ENCODE measurements at regions not wholly inside any gene's neighbourhood (a gene's known extent, or its start where the extent isn't known, plus 50 kb on each side); places are given as distances from the start of the nearest gene placed in this dataset.
"Not testable (repeated sequence)": the region's sequence is repeated elsewhere in the genome, so short reads cannot be mapped to it uniquely, and the experiment has no call there.

- peaks cover 0 to 3% of the 10 kb centered on the region in 2 donors for H3K9me3 ChIP-seq (ENCODE audit: control insufficient read depth in 1 of 2, low read length in 2 of 2)
- intact Hi-C loops (cut with micrococcal nuclease) = no loop called here
- Mint-ChIP-seq H3K27me3 (no peaks in the 10 kb centered on the region), H3K4me3 (no peak overlapping the region), H3K9me3 (peaks cover 0 to 5% (median 2%) of the 10 kb centered on the region in 8 donors), H3K4me1 (no peaks in the 10 kb centered on the region), H3K27ac (no peak overlapping the region), H3K36me3 (no peaks in the 10 kb centered on the region)
- ChIA-PET CTCF (ENCODE audit: partially characterized antibody) (no interaction called here), POLR2A (ENCODE audit: partially characterized antibody) (no interaction called here)
- H3K36me3 ChIP-seq (ENCODE audit: insufficient read depth, low read length) = no peaks in the 10 kb centered on the region
- no peaks in the 10 kb centered on the region for H3K4me1 ChIP-seq (ENCODE audit: insufficient read depth, low read length)
- no peaks in the 10 kb centered on the region for H3K27me3 ChIP-seq (ENCODE audit: insufficient read depth, low read length)
- H3K27ac ChIP-seq (ENCODE audit: low read depth, low read length) = no peak overlapping the region
- no peak overlapping the region for H3K4me3 ChIP-seq (ENCODE audit: low read length in 2 of 2)
- no peak for DNase-seq
Observed at GRCh38 chr2:225270053-225270452, 129.5 kb upstream of the NYAP2 start.

GRCh38 chr2:225254363-225254762 is 145.1 kb upstream of the NYAP2 start:
- Mint-ChIP-seq H3K4me3 (no peak overlapping the region), H3K27ac (no peak overlapping the region), H3K36me3 (no peaks in the 10 kb centered on the region), H3K4me1 (peaks cover 0 to 1% (median 0%) of the 10 kb centered on the region in 4 donors), H3K9me3 (peaks cover 0 to 14% (median 9%) of the 10 kb centered on the region in 8 donors), H3K27me3 (peaks cover 2 to 6% of the 10 kb centered on the region in 2 donors)
- CTCF ChIA-PET (ENCODE audit: partially characterized antibody) = no interaction called here
- H3K4me1 ChIP-seq (ENCODE audit: insufficient read depth, low read length) = no peaks in the 10 kb centered on the region
- no peaks in the 10 kb centered on the region for H3K9me3 ChIP-seq (ENCODE audit: control insufficient read depth in 1 of 2, low read length in 2 of 2)
- H3K4me3 ChIP-seq (ENCODE audit: low read length in 2 of 2) = no peak overlapping the region
- intact Hi-C loops (cut with micrococcal nuclease) = no loop called here
- H3K36me3 ChIP-seq (ENCODE audit: insufficient read depth, low read length) = no peaks in the 10 kb centered on the region
- H3K27ac ChIP-seq (ENCODE audit: low read depth, low read length) = no peak overlapping the region
- POLR2A ChIA-PET (ENCODE audit: partially characterized antibody) = no interaction called here
- DNase-seq = no peak
- H3K27me3 ChIP-seq (ENCODE audit: insufficient read depth, low read length) = no peaks in the 10 kb centered on the region

GRCh38 chr2:225244933-225245332 is 154.6 kb upstream of the NYAP2 start:
- ChIA-PET CTCF (ENCODE audit: partially characterized antibody) (no interaction called here), POLR2A (ENCODE audit: partially characterized antibody) (no interaction called here)
- Histone ChIP-seq H3K4me3 (ENCODE audit: low read length in 2 of 2) (no peak overlapping the region), H3K9me3 (ENCODE audit: control insufficient read depth in 1 of 2, low read length in 2 of 2) (no peaks in the 10 kb centered on the region), H3K36me3 (ENCODE audit: insufficient read depth, low read length) (no peaks in the 10 kb centered on the region), H3K27ac (ENCODE audit: low read depth, low read length) (no peak overlapping the region), H3K27me3 (ENCODE audit: insufficient read depth, low read length) (no peaks in the 10 kb centered on the region), H3K4me1 (ENCODE audit: insufficient read depth, low read length) (no peaks in the 10 kb centered on the region)
- Mint-ChIP-seq H3K36me3 (no peaks in the 10 kb centered on the region), H3K9me3 (peaks cover 0 to 2% (median 0%) of the 10 kb centered on the region in 8 donors), H3K4me3 (no peak overlapping the region), H3K27ac (no peak overlapping the region), H3K4me1 (peaks cover 0 to 1% (median 0%) of the 10 kb centered on the region in 4 donors), H3K27me3 (peaks cover 2 to 6% of the 10 kb centered on the region in 2 donors)
- intact Hi-C loops (cut with micrococcal nuclease) = no loop called here
- no peak for DNase-seq

GRCh38 chr2:225236769-225237323 is 162.7 kb upstream of the NYAP2 start:
- ChIA-PET POLR2A (ENCODE audit: partially characterized antibody) (no interaction called here), CTCF (ENCODE audit: partially characterized antibody) (no interaction called here)
- intact Hi-C loops (cut with micrococcal nuclease) = no loop called here
- Histone ChIP-seq H3K4me1 (ENCODE audit: insufficient read depth, low read length) (no peaks in the 10 kb centered on the region), H3K27ac (ENCODE audit: low read depth, low read length) (no peak overlapping the region), H3K4me3 (ENCODE audit: low read length in 2 of 2) (no peak overlapping the region), H3K9me3 (ENCODE audit: control insufficient read depth in 1 of 2, low read length in 2 of 2) (no peaks in the 10 kb centered on the region), H3K27me3 (ENCODE audit: insufficient read depth, low read length) (no peaks in the 10 kb centered on the region), H3K36me3 (ENCODE audit: insufficient read depth, low read length) (no peaks in the 10 kb centered on the region)
- no peak for DNase-seq
- Mint-ChIP-seq H3K4me1 (peaks cover 3 to 6% (median 5%) of the 10 kb centered on the region in 4 donors), H3K27me3 (peaks cover 2% of the 10 kb centered on the region in 2 donors), H3K4me3 (no peak overlapping the region), H3K9me3 (peaks cover 0 to 9% (median 0%) of the 10 kb centered on the region in 8 donors), H3K36me3 (no peaks in the 10 kb centered on the region), H3K27ac (no peak overlapping the region)

GRCh38 chr2:225233234-225233633 is 166.3 kb upstream of the NYAP2 start:
- CTCF ChIA-PET (ENCODE audit: partially characterized antibody) = no interaction called here
- DNase-seq = no peak
- intact Hi-C loops (cut with micrococcal nuclease) = no loop called here
- Mint-ChIP-seq H3K36me3 (no peaks in the 10 kb centered on the region), H3K4me3 (no peak overlapping the region), H3K27me3 (peaks cover 2% of the 10 kb centered on the region in 2 donors), H3K4me1 (peaks cover 3 to 6% (median 4%) of the 10 kb centered on the region in 4 donors), H3K9me3 (peaks cover 0 to 7% (median 0%) of the 10 kb centered on the region in 8 donors), H3K27ac (no peak overlapping the region)
- Histone ChIP-seq H3K27ac (ENCODE audit: low read depth, low read length) (no peak overlapping the region), H3K4me3 (ENCODE audit: low read length in 2 of 2) (no peak overlapping the region), H3K9me3 (ENCODE audit: control insufficient read depth in 1 of 2, low read length in 2 of 2) (no peaks in the 10 kb centered on the region), H3K36me3 (ENCODE audit: insufficient read depth, low read length) (no peaks in the 10 kb centered on the region), H3K4me1 (ENCODE audit: insufficient read depth, low read length) (no peaks in the 10 kb centered on the region), H3K27me3 (ENCODE audit: insufficient read depth, low read length) (no peaks in the 10 kb centered on the region)
- POLR2A ChIA-PET (ENCODE audit: partially characterized antibody) = no interaction called here

GRCh38 chr2:225231900-225232299 is 167.6 kb upstream of the NYAP2 start:
- no peaks in the 10 kb centered on the region for H3K27me3 ChIP-seq (ENCODE audit: insufficient read depth, low read length)
- H3K27me3 Mint-ChIP-seq = peaks cover 0 to 2% of the 10 kb centered on the region in 2 donors
- no peak overlapping the region for H3K4me3 Mint-ChIP-seq
- no peak for DNase-seq
- POLR2A ChIA-PET (ENCODE audit: partially characterized antibody) = no interaction called here
- H3K27ac ChIP-seq (ENCODE audit: low read depth, low read length) = no peak overlapping the region
- H3K4me3 ChIP-seq (ENCODE audit: low read length in 2 of 2) = no peak overlapping the region
- intact Hi-C loops (cut with micrococcal nuclease) = no loop called here
- H3K9me3 ChIP-seq (ENCODE audit: control insufficient read depth in 1 of 2, low read length in 2 of 2) = no peaks in the 10 kb centered on the region
- H3K9me3 Mint-ChIP-seq = peaks cover 0 to 2% (median 0%) of the 10 kb centered on the region in 8 donors
- no peaks in the 10 kb centered on the region for H3K4me1 ChIP-seq (ENCODE audit: insufficient read depth, low read length)
- no peak overlapping the region for H3K27ac Mint-ChIP-seq
- H3K36me3 Mint-ChIP-seq = no peaks in the 10 kb centered on the region
- peaks cover 0 to 5% (median 4%) of the 10 kb centered on the region in 4 donors for H3K4me1 Mint-ChIP-seq
- no peaks in the 10 kb centered on the region for H3K36me3 ChIP-seq (ENCODE audit: insufficient read depth, low read length)
- CTCF ChIA-PET (ENCODE audit: partially characterized antibody) = no interaction called here

GRCh38 chr2:225229346-225229745 is 170.2 kb upstream of the NYAP2 start:
- H3K9me3 Mint-ChIP-seq, H3K27ac Mint-ChIP-seq, H3K36me3 Mint-ChIP-seq: not testable (repeated sequence)

GRCh38 chr2:225226441-225226840 is 173.1 kb upstream of the NYAP2 start:
- Histone ChIP-seq H3K27me3 (ENCODE audit: insufficient read depth, low read length) (no peaks in the 10 kb centered on the region), H3K36me3 (ENCODE audit: insufficient read depth, low read length) (no peaks in the 10 kb centered on the region), H3K27ac (ENCODE audit: low read depth, low read length) (no peak overlapping the region), H3K9me3 (ENCODE audit: control insufficient read depth in 1 of 2, low read length in 2 of 2) (no peaks in the 10 kb centered on the region), H3K4me1 (ENCODE audit: insufficient read depth, low read length) (no peaks in the 10 kb centered on the region), H3K4me3 (ENCODE audit: low read length in 2 of 2) (no peak overlapping the region)
- no peak for DNase-seq
- H3K27me3 Mint-ChIP-seq = peaks cover 2% of the 10 kb centered on the region in 2 donors
- CTCF ChIA-PET (ENCODE audit: partially characterized antibody) = interaction anchor here (1.3 kb wide), 1 partner anchor 57 kb away, joined by 3 read pairs; no protein-coding TSS in a partner anchor
- H3K27ac Mint-ChIP-seq = peak overlapping the region in 1 of 7 donors; percentile 84
- POLR2A ChIA-PET (ENCODE audit: partially characterized antibody) = no interaction called here
- no peaks in the 10 kb centered on the region for H3K9me3 Mint-ChIP-seq
- peaks cover 0 to 6% (median 1%) of the 10 kb centered on the region in 4 donors for H3K4me1 Mint-ChIP-seq
- H3K36me3 Mint-ChIP-seq = no peaks in the 10 kb centered on the region
- no peak overlapping the region for H3K4me3 Mint-ChIP-seq
- intact Hi-C loops (cut with micrococcal nuclease) = no loop called here

More at GRCh38 chr2:225229346-225229745, 170.2 kb upstream of the NYAP2 start:
- H3K4me3 Mint-ChIP-seq; intact Hi-C loops (cut with micrococcal nuclease); H3K4me3 ChIP-seq (ENCODE audit: low read length in 2 of 2); H3K4me1 ChIP-seq (ENCODE audit: insufficient read depth, low read length); POLR2A ChIA-PET (ENCODE audit: partially characterized antibody); H3K9me3 ChIP-seq (ENCODE audit: control insufficient read depth in 1 of 2, low read length in 2 of 2); H3K27me3 Mint-ChIP-seq; CTCF ChIA-PET (ENCODE audit: partially characterized antibody); DNase-seq; H3K36me3 ChIP-seq (ENCODE audit: insufficient read depth, low read length); H3K27me3 ChIP-seq (ENCODE audit: insufficient read depth, low read length); H3K27ac ChIP-seq (ENCODE audit: low read depth, low read length); H3K4me1 Mint-ChIP-seq: not testable (repeated sequence)

Data from CD4-positive, alpha-beta memory T cell (primary cell).